Coronary artery (tissue), 2 donors: ENCODE measurements at regions not wholly inside any gene's neighbourhood (a gene's known extent, or its start where the extent isn't known, plus 50 kb on each side); places are given as distances from the start of the nearest gene placed in this dataset.
A peak's percentile ranks its signal among the peaks of the same experiment; 100 is the strongest.

Source experiments
- DNase-seq: peaks from one replicate; pipeline ENCODE4 v3.0.0-alpha.2; 2017; ENCODE audit warnings: low spot score
- H3K27ac ChIP-seq, 2 donors: fragments of 200-600 bp; sonication (generic); one replicate each; pipeline ENCODE4 v1.5.1; 2016 to 2019
- H3K4me3 ChIP-seq: fragments of 200-600 bp; sonication (generic); 2 replicates; pipeline ENCODE4 v1.5.1; 2016; ENCODE audit warnings: mild to moderate bottlenecking, moderate library complexity
- CTCF ChIP-seq: fragments of 200-600 bp; sonication (generic); IDR thresholded peaks from one replicate; pipeline ENCODE4 v1.5.1; 2019; ENCODE audit warnings: antibody characterized with exemption

DNA sequence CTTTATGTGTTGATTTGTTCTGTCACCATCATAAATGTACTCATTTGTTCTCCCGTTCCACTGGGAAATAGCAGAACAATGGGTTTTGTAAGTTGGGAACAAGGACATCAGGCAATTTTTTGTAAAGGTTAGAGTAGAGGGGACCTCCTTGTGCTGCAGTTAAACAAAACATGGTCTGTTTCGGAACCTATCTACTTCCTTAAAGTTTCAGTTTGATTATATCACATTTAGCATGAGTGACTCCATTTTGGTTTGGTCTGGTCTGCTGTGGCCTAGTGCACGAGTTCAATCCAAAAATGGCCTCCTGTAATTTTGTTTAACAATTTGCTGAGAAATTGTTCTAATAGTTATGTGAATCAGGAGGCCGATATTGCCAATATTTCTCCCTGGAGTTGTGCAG lies 372.7 kb downstream of the NUAK1 start:
- Histone ChIP-seq H3K27ac (no peak overlapping the region), H3K4me3 (no peak overlapping the region)
- no peak for TF ChIP-seq CTCF
- DNase-seq, result no peak

DNA sequence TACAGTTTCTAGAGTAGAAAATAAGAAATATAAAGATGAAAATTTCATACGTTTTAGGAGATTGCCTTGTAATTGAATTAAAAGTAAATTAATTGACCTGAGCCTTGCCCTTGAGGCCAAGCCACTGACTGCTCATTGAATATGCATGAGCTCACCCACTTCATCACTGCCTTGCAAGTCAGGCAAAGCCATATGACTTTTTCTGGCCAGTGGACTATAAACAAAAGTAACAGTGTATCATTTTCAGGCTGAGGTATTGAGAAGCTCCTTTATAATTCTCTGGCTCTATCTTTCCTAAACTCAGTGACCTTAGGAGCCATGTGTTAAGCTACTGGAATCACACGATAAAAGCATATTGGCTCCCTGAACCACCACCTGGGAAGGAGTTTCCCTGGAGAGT lies 369.3 kb downstream of the NUAK1 start:
- TF ChIP-seq CTCF, result no peak
- no peak overlapping the region for H3K4me3 ChIP-seq
- DNase-seq, result no peak
- H3K27ac ChIP-seq, result no peak overlapping the region

DNA sequence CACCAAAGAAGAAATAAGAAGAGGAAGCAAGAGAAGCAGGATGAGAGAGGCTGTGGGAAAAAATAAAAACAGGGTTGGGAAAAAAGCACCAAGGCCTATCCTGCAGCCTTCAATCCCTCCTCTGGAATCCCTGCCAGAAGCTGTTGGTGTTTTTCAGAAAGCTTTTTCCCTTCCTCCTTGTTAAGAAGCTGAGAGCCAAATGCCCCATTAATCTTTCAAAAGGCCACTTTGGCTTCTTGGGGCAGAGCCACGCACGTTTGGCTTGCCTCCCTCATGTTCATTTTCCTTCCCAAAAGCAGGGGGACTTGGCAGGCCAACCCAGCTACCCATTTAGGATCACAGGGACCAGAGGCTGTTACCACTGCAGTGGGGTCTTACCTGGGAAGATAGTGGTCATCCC lies 365.3 kb downstream of the NUAK1 start:
- DNase-seq, result no peak
- no peak overlapping the region for H3K27ac ChIP-seq
- no peak for TF ChIP-seq CTCF
- H3K4me3 ChIP-seq, result no peak overlapping the region

- Histone ChIP-seq H3K27ac (no peak overlapping the region), H3K4me3 (no peak overlapping the region)
- DNase-seq, result no peak
- TF ChIP-seq CTCF, result no peak
These were observed 364.7 kb downstream of the NUAK1 start for GRCh38 chr12:105774037-105774436.

GRCh38 chr12:105775343-105775742 lies 363.4 kb downstream of the NUAK1 start:
- TF ChIP-seq CTCF, result no peak
- Histone ChIP-seq H3K27ac (no peak overlapping the region), H3K4me3 (no peak overlapping the region)
- no peak for DNase-seq

DNA sequence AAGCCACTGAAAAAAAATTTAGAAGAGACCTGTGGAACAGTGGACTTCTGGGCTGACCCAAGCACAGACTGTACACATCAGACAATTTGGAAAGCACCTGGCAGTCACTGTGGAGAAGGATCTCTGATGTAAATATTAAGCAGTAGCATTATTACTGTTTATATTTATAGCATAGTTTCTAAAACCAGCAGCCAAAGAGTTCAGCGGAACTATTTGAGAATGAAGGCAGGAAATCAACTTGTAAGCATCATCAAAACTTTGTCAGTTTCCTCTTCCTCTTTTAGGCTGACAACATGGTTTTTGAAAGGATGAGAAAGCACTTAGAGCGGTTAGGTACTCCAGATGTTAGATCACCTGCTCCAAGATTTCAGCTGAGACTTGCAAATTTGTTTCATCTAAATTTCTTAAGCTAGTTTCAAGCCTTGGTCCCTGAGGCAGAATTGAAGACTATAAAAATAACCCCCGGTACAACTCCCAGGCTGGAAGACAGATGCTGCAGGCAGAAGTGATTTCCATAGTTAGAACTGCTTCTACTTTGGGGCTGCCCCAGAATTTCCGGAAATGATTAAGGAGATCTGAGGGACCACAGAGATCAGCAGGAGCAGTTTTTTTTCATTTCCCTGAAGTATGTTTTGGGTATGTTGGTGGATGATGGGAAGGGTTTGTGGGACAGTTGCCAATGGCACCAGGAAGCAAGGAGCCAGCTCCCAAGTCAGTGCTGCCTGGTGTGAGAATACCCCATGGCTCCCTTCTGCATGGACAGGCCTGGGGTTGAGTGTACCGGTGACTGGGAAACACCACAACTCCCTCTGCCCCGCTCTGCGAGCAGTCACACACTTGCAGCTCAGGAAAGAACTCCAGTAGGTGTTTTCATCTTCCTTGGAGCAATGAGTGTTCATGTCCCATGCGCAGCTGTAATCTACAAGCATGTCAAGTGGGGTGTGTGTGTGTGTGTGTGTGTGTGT lies 354.5 kb downstream of the NUAK1 start:
- no peak overlapping the region for H3K4me3 ChIP-seq
- H3K27ac ChIP-seq, result peak overlapping the region in 1 of 2 donors; percentile 11
- no peak for TF ChIP-seq CTCF
- DNase-seq, result no peak

DNA sequence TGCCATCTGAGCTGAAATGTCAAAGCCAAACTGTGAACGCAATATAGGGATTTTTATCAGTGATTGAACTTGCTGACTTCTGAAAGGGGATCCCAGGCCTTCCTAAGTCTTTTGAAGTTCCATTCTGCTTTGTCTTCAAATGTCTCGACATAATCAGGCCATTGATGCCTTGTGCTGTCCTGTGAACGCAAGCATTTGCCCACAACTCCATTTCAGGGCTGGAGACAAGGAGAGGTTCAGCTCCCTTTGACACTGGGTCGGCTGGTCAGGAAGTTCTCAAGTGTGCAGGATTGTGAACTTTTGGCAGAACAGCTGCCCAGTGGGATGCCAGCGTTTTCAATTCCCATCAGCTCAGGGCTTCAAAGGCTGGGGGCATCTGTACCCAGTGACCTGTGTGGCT lies 345.3 kb downstream of the NUAK1 start:
- no peak for DNase-seq
- TF ChIP-seq CTCF, result no peak
- H3K27ac ChIP-seq, result no peak overlapping the region
- no peak overlapping the region for H3K4me3 ChIP-seq
